ENCODE measurements at regions not wholly inside any gene's neighbourhood (a gene's known extent, or its start where the extent isn't known, plus 50 kb on each side); places are given as distances from the start of the nearest gene placed in this dataset.

- Mint-ChIP-seq H3K27me3 (peaks cover 3% of the 10 kb centered on the region), H3K9me3 (no peaks in the 10 kb centered on the region), H3K36me3 (ENCODE audit: low read depth) (no peaks in the 10 kb centered on the region), H3K4me1 (no peaks in the 10 kb centered on the region), H3K4me3 (no peak overlapping the region), H3K27ac (no peak overlapping the region)
- ATAC-seq (ENCODE audit: low read depth), result no peak
- ChIA-PET POLR2A (no interaction called here), CTCF (no interaction called here)
- no peak for TF ChIP-seq CTCF (IDR thresholded peaks at IDR 0.05)
- no peak for DNase-seq
- intact Hi-C loops (cut with micrococcal nuclease), result no loop called here
Measured at GRCh38 chr10:129391464-129391863, 75.6 kb upstream of the MGMT start.

- Mint-ChIP-seq H3K36me3 (ENCODE audit: low read depth) (no peaks in the 10 kb centered on the region), H3K4me3 (no peak overlapping the region), H3K4me1 (no peaks in the 10 kb centered on the region), H3K9me3 (no peaks in the 10 kb centered on the region), H3K27ac (no peak overlapping the region), H3K27me3 (peaks cover 3% of the 10 kb centered on the region)
- DNase-seq (no peak), ATAC-seq (ENCODE audit: low read depth) (no peak)
- ChIA-PET CTCF (no interaction called here), POLR2A (no interaction called here)
- intact Hi-C loops (cut with micrococcal nuclease), result no loop called here
- no peak for TF ChIP-seq CTCF (IDR thresholded peaks at IDR 0.05)
Measured at GRCh38 chr10:129392855-129393254, 74.2 kb upstream of the MGMT start.

GRCh38 chr10:129393812-129394211 lies 73.2 kb upstream of the MGMT start:
- POLR2A ChIA-PET, result no interaction called here
- Mint-ChIP-seq H3K4me1 (no peaks in the 10 kb centered on the region), H3K9me3 (no peaks in the 10 kb centered on the region), H3K36me3 (ENCODE audit: low read depth) (no peaks in the 10 kb centered on the region), H3K27me3 (peaks cover 3% of the 10 kb centered on the region), H3K4me3 (no peak overlapping the region), H3K27ac (no peak overlapping the region)
- ATAC-seq (ENCODE audit: low read depth), result no peak
- no peak for DNase-seq
- intact Hi-C loops (cut with micrococcal nuclease), result no loop called here
- no peak for TF ChIP-seq CTCF (IDR thresholded peaks at IDR 0.05)
- CTCF ChIA-PET, result no interaction called here

GRCh38 chr10:129394518-129395328 lies 72.3 kb upstream of the MGMT start:
- no peak for ATAC-seq (ENCODE audit: low read depth)
- intact Hi-C loops (cut with micrococcal nuclease), result no loop called here
- no peak for TF ChIP-seq CTCF (IDR thresholded peaks at IDR 0.05)
- Mint-ChIP-seq H3K4me1 (no peaks in the 10 kb centered on the region), H3K9me3 (no peaks in the 10 kb centered on the region), H3K27ac (no peak overlapping the region), H3K4me3 (no peak overlapping the region), H3K36me3 (ENCODE audit: low read depth) (no peaks in the 10 kb centered on the region), H3K27me3 (peaks cover 3% of the 10 kb centered on the region)
- ChIA-PET POLR2A (no interaction called here), CTCF (no interaction called here)
- no peak for DNase-seq

GRCh38 chr10:129396021-129396722 lies 70.9 kb upstream of the MGMT start:
- no peak for TF ChIP-seq CTCF (IDR thresholded peaks at IDR 0.05)
- ATAC-seq (ENCODE audit: low read depth), result no peak
- intact Hi-C loops (cut with micrococcal nuclease), result no loop called here
- CTCF ChIA-PET, result no interaction called here
- no peaks in the 10 kb centered on the region for H3K9me3 Mint-ChIP-seq
- no peak for DNase-seq
- H3K27me3 Mint-ChIP-seq, result peaks cover 3% of the 10 kb centered on the region
- no peaks in the 10 kb centered on the region for H3K4me1 Mint-ChIP-seq
- H3K4me3 Mint-ChIP-seq, result no peak overlapping the region
- H3K27ac Mint-ChIP-seq, result no peak overlapping the region
- H3K36me3 Mint-ChIP-seq (ENCODE audit: low read depth), result no peaks in the 10 kb centered on the region
- POLR2A ChIA-PET, result no interaction called here
